Endodermal cell (in vitro differentiated cells): ENCODE measurements at regions not wholly inside any gene's neighbourhood (a gene's known extent, or its start where the extent isn't known, plus 50 kb on each side); places are given as distances from the start of the nearest gene placed in this dataset.
A peak's percentile ranks its signal among the peaks of the same experiment; 100 is the strongest.

Source experiments
- DNase-seq: peaks from one replicate; pipeline ENCODE4 v3.0.0-alpha.2; 2017
- H3K27ac ChIP-seq: 2 replicates; pipeline ENCODE4 v1.5.1; 2013; ENCODE audit warnings: mild to moderate bottlenecking, low read depth, low read length, moderate library complexity
- H3K27me3 ChIP-seq: 2 replicates; pipeline ENCODE4 v1.6.1; 2013; ENCODE audit warnings: mild to moderate bottlenecking, low read length, moderate library complexity; ENCODE audit not compliant: insufficient read depth, control insufficient read depth, poor library complexity, severe bottlenecking
- H3K36me3 ChIP-seq: 2 replicates; pipeline ENCODE4 v1.7.0; 2013; ENCODE audit warnings: mild to moderate bottlenecking, low read length, moderate library complexity; ENCODE audit not compliant: control insufficient read depth, insufficient read depth
- H3K4me1 ChIP-seq: one replicate; pipeline ENCODE4 v1.7.0; 2013; ENCODE audit warnings: low read length; ENCODE audit not compliant: control insufficient read depth, insufficient read depth
- H3K4me3 ChIP-seq: 2 replicates; pipeline ENCODE4 v1.5.1; 2013; ENCODE audit warnings: mild to moderate bottlenecking, low read length, moderate library complexity
- H3K9ac ChIP-seq: 2 replicates; pipeline ENCODE4 v1.6.1; 2013; ENCODE audit warnings: mild to moderate bottlenecking, low read length, moderate library complexity; ENCODE audit not compliant: poor library complexity, severe bottlenecking; ENCODE audit errors: extremely low read depth
- H3K9me3 ChIP-seq: 2 replicates; pipeline ENCODE4 v1.6.1; 2013; ENCODE audit warnings: mild to moderate bottlenecking, low read length, moderate library complexity; ENCODE audit not compliant: control insufficient read depth
- H3K27ac Mint-ChIP-seq: 2 replicates; pipeline ENCODE4 v1.8.0; 2020; ENCODE audit warnings: mixed read lengths
- H3K27me3 Mint-ChIP-seq: 2 replicates; pipeline ENCODE4 v1.8.0; 2021; ENCODE audit warnings: mild to moderate bottlenecking, mixed read lengths; ENCODE audit not compliant: insufficient read depth
- H3K36me3 Mint-ChIP-seq: 2 replicates; pipeline ENCODE4 v1.8.0; 2020; ENCODE audit warnings: low read depth, mixed read lengths
- H3K4me1 Mint-ChIP-seq: 2 replicates; pipeline ENCODE4 v1.8.0; 2020; ENCODE audit warnings: mixed read lengths
- H3K4me3 Mint-ChIP-seq: 2 replicates; pipeline ENCODE4 v1.8.0; 2020; ENCODE audit warnings: mild to moderate bottlenecking, moderate library complexity, mixed read lengths
- H3K9me3 Mint-ChIP-seq: 2 replicates; pipeline ENCODE4 v1.8.0; 2020; ENCODE audit warnings: mild to moderate bottlenecking, mixed read lengths
- CTCF ChIP-seq: fragments of 200-600 bp; sonication (generic); conservative IDR thresholded peaks from 2 replicates; pipeline ENCODE4 v1.5.0; 2021; ENCODE audit warnings: antibody characterized with exemption, mild to moderate bottlenecking
- WGBS, 2 experiments: methylation state at CpG; one replicate each; pipeline versions ENCODE4 v1.1.5 to v1.1.7; 2013; ENCODE audit warnings: missing lambda C conversion rate in 2 of 2, mixed read lengths in 1 of 2; ENCODE audit not compliant: insufficient coverage in 1 of 2, insufficient read length in 1 of 2; 5-methylcytosine and 5-hydroxymethylcytosine counted together

- Histone ChIP-seq H3K27ac (no peak overlapping the region), H3K9ac (no peak overlapping the region), H3K4me3 (peak overlapping the region; percentile 46), H3K27me3 (no peaks in the 10 kb centered on the region), H3K4me1 (peaks cover 5% of the 10 kb centered on the region), H3K9me3 (no peaks in the 10 kb centered on the region), H3K36me3 (no peaks in the 10 kb centered on the region)
- no peak overlapping the region for H3K4me3 Mint-ChIP-seq
- no peaks in the 10 kb centered on the region for H3K9me3 Mint-ChIP-seq
- no peaks in the 10 kb centered on the region for H3K27me3 Mint-ChIP-seq
- no peak for DNase-seq
- H3K27ac Mint-ChIP-seq = no peak overlapping the region
- H3K36me3 Mint-ChIP-seq = no peaks in the 10 kb centered on the region
- peaks cover 10% of the 10 kb centered on the region for H3K4me1 Mint-ChIP-seq
- WGBS, 2 experiments = 37 to 42% methylated on average over 2 to 3 of the region's 4 CpGs
- no peak for TF ChIP-seq CTCF
Measured at GRCh38 chr22:33111491-33111890, 53.3 kb upstream of the SYN3 start.

- no peaks in the 10 kb centered on the region for H3K36me3 Mint-ChIP-seq
Measured at GRCh38 chr22:33110562-33111163, 52.5 kb upstream of the SYN3 start.

GRCh38 chr22:33109514-33110430 is 51.6 kb upstream of the SYN3 start:
- Mint-ChIP-seq H3K36me3 (no peaks in the 10 kb centered on the region), H3K27me3 (peaks cover 3% of the 10 kb centered on the region), H3K4me1 (peaks cover 10% of the 10 kb centered on the region), H3K4me3 (no peak overlapping the region), H3K27ac (no peak overlapping the region), H3K9me3 (no peaks in the 10 kb centered on the region)
- WGBS, 2 experiments = 87 to 88% methylated on average over 6 to 7 of the region's 7 CpGs
- TF ChIP-seq CTCF = no peak
- H3K9me3 ChIP-seq = no peaks in the 10 kb centered on the region
- no peaks in the 10 kb centered on the region for H3K27me3 ChIP-seq
- peaks cover 5% of the 10 kb centered on the region for H3K4me1 ChIP-seq
- H3K27ac ChIP-seq = no peak overlapping the region
- no peak overlapping the region for H3K9ac ChIP-seq
- no peaks in the 10 kb centered on the region for H3K36me3 ChIP-seq
- DNase-seq = no peak
- H3K4me3 ChIP-seq = no peak overlapping the region

More at GRCh38 chr22:33110562-33111163, 52.5 kb upstream of the SYN3 start:
- Histone ChIP-seq H3K9me3 (no peaks in the 10 kb centered on the region), H3K4me1 (peaks cover 5% of the 10 kb centered on the region), H3K9ac (no peak overlapping the region), H3K27ac (no peak overlapping the region), H3K27me3 (no peaks in the 10 kb centered on the region), H3K4me3 (peak overlapping the region; percentile 46), H3K36me3 (no peaks in the 10 kb centered on the region)
- WGBS, 2 experiments = 95 to 98% methylated on average over 6 to 7 of the region's 7 CpGs
- Mint-ChIP-seq H3K27me3 (no peaks in the 10 kb centered on the region), H3K4me1 (peaks cover 10% of the 10 kb centered on the region), H3K27ac (no peak overlapping the region), H3K9me3 (no peaks in the 10 kb centered on the region), H3K4me3 (no peak overlapping the region)
- no peak for TF ChIP-seq CTCF
- no peak for DNase-seq
